ENCODE measurements at regions not wholly inside any gene's neighbourhood (a gene's known extent, or its start where the extent isn't known, plus 50 kb on each side); places are given as distances from the start of the nearest gene placed in this dataset.

- no peak overlapping the region for H3K27ac ChIP-seq
- no peak for TF ChIP-seq ZFX (IDR thresholded peaks at IDR 0.05)
- TF ChIP-seq CTCF (conservative IDR thresholded peaks at IDR 0.05), result no peak
These were observed 243.1 kb downstream of the LTN1 start for GRCh38 chr21:28749536-28749935.

GRCh38 chr21:28747464-28747863 lies 245.2 kb downstream of the LTN1 start:
- TF ChIP-seq ZFX (IDR thresholded peaks at IDR 0.05) (no peak), CTCF (conservative IDR thresholded peaks at IDR 0.05) (no peak)
- H3K27ac ChIP-seq, result no peak overlapping the region

GRCh38 chr21:28746166-28746565 lies 246.5 kb downstream of the LTN1 start:
- TF ChIP-seq ZFX (IDR thresholded peaks at IDR 0.05), result no peak
- TF ChIP-seq CTCF (conservative IDR thresholded peaks at IDR 0.05), result no peak
- no peak overlapping the region for H3K27ac ChIP-seq

GRCh38 chr21:28745131-28746016 lies 247.3 kb downstream of the LTN1 start:
- TF ChIP-seq CTCF (conservative IDR thresholded peaks at IDR 0.05) (peak; percentile 91), ZFX (IDR thresholded peaks at IDR 0.05) (no peak)
- H3K27ac ChIP-seq, result peak overlapping the region; percentile 92

- TF ChIP-seq ZFX (IDR thresholded peaks at IDR 0.05) (no peak), CTCF (conservative IDR thresholded peaks at IDR 0.05) (no peak)
- H3K27ac ChIP-seq, result no peak overlapping the region
These were observed 249.0 kb downstream of the LTN1 start for GRCh38 chr21:28743723-28744122.

GRCh38 chr21:28742527-28742926 lies 250.2 kb downstream of the LTN1 start:
- H3K27ac ChIP-seq, result peak overlapping the region; percentile 48; the same call in 1 of the 2 replicates
- TF ChIP-seq CTCF (conservative IDR thresholded peaks at IDR 0.05), result peak; percentile 41
- no peak for TF ChIP-seq ZFX (IDR thresholded peaks at IDR 0.05)

GRCh38 chr21:28740125-28740524 lies 252.6 kb downstream of the LTN1 start:
- no peak overlapping the region for H3K27ac ChIP-seq
- no peak for TF ChIP-seq ZFX (IDR thresholded peaks at IDR 0.05)
- no peak for TF ChIP-seq CTCF (conservative IDR thresholded peaks at IDR 0.05)
